HG03442 (cell line): ENCODE measurements at regions not wholly inside any gene's neighbourhood (a gene's known extent, or its start where the extent isn't known, plus 50 kb on each side); places are given as distances from the start of the nearest gene placed in this dataset.

ENCODE experiments used
- ATAC-seq: cut with Tn5 transposase; IDR thresholded peaks from one replicate; pipeline ENCODE4 v1.9.1; 2021; ENCODE audit warnings: mild to moderate bottlenecking, moderate library complexity; ENCODE audit not compliant: unreplicated experiment

- ATAC-seq: no peak
These were observed 331.2 kb downstream of the SLC16A7 start for GRCh38 chr12:59927032-59927431.

DNA sequence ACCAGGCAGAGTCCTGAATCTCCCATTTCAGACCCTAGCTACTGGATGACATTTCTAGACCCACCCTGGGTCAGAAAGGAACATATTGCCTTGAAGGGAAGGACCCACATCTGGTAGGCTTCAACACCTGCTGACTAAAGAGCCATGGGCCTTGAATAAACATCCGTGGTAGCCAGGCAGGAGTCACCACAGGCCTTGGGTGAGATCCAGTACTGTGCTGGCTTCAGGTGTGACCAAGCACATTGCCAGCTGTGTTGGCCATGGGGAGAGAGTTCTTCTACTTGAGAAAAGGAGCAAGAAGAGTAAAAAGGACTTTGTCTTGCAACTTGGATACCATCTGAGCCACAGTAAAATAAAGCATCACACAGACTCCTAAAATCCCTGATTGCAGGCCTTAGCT, 332.6 kb downstream of the SLC16A7 start:
- ATAC-seq: no peak

DNA sequence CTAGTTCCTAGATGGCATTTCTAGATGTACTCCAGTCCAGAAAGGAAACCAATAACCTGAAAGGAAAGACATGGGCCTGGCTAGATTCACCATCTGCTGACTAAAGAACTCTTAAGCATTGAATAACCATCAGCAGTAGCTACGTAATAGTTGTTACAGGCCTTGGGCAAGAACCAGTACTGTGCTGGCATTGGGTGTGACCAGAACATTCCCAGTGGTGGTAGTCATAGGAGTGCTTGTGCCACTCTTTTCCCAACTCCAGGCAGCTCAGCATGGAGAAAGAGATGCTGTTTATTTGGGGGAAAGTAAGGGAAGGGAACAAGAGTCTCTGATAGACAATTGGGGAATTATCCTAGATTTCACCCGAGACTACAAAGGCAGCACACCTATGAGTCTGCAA, 333.3 kb downstream of the SLC16A7 start:
- ATAC-seq: no peak

DNA sequence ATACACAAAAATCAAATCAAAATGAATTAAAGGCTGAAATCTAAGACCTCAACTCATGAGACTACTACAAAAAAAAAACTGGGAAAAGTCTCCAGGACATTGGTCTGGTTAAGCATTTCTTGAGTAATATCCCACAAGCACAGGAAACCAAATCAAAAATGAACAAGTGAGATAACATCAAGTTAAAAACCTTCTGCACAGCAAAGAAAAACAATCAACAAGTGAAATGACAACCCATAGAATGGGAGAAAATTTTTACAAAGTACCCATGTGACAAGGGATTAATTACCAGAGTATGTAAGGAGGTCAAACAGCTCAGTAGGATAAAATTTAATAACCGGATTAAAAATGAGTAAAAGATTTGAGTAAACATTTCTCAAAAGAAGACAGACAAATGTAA, 338.7 kb downstream of the SLC16A7 start:
- no peak for ATAC-seq

DNA sequence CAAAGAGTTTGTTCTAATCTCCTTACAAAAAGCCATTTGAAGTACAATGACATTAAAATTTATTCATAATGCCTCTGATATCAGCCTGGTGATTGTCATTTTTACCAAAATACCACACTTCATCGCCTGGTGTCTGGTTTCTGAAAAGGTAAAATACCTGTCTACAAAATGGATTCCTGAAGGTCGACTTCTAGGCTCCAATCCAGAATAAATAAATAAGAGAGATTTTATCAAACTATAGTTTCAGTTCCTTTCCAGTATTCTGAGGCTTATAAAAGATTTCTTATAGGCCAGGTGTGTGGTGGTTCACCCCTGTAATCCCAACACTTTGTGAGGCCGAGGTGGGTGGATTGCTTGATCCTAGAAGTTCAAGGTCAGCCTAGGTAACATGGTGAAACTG, 340.7 kb downstream of the SLC16A7 start:
- no peak for ATAC-seq

- no peak for ATAC-seq
These were observed 341.3 kb downstream of the SLC16A7 start for GRCh38 chr12:59937148-59937547.

GRCh38 chr12:59938190-59938962, 342.5 kb downstream of the SLC16A7 start:
- no peak for ATAC-seq

GRCh38 chr12:59940631-59941342, 345.0 kb downstream of the SLC16A7 start:
- no peak for ATAC-seq

- ATAC-seq: no peak
These were observed 345.6 kb downstream of the SLC16A7 start for GRCh38 chr12:59941461-59941860.

- no peak for ATAC-seq
These were observed 348.3 kb downstream of the SLC16A7 start for GRCh38 chr12:59944177-59944576.

DNA sequence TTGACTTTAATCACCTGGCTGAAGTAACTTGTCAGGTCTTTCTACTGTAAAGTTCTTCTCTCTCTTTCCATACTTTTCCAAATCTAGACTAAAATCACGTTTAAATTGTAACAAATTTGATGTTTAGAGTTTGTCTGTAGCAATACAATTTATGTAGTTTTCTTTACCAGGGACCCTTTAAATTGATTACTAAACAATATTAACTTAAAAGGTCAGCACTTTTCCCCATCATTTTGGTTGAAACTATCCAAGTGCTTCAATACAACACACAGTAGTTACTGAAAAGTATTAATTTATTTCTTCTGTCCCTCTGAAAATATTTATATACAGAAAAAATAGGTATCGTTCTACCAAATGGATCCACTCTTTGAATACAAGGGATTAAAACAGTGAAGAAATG, 350.8 kb downstream of the SLC16A7 start:
- ATAC-seq: no peak

DNA sequence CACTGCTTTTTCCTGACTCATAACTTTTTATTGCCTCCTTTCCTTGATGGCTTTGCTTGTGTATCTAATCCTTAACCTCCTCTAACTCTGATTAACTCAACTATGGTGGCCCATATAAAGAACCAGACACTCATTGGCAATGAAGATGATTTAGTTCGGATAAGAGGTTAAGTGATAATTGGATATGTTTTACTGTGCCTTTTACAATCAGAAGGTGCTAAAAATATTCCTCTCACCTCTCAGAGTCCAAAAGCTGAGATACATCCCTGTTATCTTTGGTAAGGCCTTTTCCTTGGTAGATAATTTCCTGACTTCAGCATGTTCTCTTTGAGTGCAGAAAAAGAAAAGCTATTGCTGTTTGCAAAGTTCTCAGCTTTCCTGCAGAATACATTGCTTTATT, 367.7 kb downstream of the SLC16A7 start:
- no peak for ATAC-seq

DNA sequence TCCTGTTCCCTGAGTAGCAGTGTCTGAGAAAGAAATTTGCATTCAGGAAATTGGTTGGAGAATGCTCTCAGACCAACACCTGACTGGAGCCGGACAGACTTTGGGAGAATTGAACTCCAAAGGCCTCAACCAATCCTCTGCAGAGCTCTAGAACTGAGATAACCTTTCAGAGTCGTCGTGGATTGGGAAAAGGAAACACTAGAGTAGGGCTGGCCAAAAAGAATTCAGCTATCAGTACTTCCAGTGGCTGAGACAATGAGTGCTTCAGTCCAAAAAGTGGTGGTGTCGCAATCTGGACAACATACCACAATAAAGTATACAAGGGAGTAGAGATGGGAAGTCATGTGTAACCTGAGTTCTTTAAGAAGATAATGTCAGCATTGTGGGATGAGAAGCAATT, 377.1 kb downstream of the SLC16A7 start:
- ATAC-seq: no peak

DNA sequence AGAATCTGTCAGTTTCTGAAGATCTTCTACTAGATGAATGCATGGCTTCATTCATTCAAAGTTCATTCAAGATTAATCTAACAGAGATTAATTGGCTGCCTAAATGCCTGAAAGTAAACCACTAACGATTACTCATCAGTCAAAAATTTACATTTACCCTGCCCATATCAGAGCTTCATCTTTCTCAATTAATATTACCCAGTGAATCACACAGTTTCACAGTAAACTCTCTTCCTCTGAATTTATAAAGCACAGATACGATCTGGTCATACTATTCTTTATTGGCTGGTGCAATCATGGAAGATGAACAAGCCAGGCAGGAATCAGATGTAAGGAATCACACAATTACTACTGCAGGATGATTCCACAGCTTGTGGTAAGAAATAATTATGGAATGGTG, 377.7 kb downstream of the SLC16A7 start:
- ATAC-seq: no peak

- no peak for ATAC-seq
These were observed 381.9 kb downstream of the SLC16A7 start for GRCh38 chr12:59977779-59978178.

GRCh38 chr12:59980476-59980875, 384.6 kb downstream of the SLC16A7 start:
- no peak for ATAC-seq

- ATAC-seq: no peak
These were observed 403.5 kb downstream of the SLC16A7 start for GRCh38 chr12:59999291-59999690.

DNA sequence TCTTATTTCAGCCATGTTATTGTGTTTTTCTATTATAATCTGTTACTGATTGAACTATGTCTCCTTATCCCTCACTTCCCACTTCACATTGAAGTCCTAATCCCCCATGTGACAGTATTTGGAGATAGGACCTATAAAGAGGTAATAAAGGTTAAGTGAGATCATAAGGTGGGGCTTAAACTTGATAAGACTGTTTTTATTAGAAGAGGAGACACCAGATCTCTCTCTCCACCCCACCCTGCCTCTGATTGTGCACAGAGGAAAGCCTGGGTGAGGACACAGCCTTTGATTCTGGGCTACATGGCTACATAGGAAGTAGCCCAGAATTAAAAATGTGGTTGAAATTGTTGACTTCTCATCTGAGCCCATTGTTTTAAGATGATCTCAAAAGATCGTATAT, 414.7 kb downstream of the SLC16A7 start:
- no peak for ATAC-seq

- ATAC-seq: no peak
These were observed 416.8 kb downstream of the SLC16A7 start for GRCh38 chr12:60012659-60013058.

DNA sequence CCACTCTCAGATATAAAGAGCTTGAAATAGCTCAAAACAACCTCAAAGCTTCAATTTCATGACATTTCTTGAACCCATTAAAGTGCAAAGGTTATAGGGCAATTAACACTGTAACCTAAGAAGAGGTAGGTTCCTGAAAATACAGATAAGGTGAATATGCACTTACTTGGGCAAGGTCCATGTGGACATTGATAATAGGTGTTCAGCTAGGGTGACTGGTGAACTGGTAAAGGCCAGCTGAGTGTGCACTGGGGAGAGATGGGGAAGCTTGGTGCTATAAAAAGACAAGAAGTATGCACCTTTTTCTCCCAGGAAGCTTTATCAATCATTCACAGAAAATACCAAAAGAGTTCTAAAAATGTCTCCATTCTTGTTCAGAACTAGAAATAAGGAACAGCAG, 418.6 kb downstream of the SLC16A7 start:
- no peak for ATAC-seq

- ATAC-seq: no peak
These were observed 424.2 kb downstream of the SLC16A7 start for GRCh38 chr12:60020068-60020467.

DNA sequence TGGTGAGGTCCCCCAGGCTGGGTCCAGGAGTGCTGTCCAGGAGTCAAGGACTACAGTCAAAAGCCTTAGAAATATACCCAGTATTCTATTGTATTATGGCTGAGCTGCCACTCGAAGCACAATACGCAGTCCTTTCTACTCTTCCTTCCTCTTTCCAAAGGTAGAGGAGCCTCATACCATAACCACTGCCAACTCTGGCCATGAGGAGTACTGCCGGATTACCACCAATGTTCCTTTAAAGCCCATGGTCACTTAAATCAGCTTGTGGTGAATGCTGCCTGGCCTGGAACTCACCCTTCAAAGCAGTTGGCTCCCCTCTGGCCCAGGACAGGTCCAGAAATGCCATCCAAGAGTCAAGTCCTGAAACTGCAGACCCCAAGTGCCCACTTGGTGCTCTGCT, 425.4 kb downstream of the SLC16A7 start:
- ATAC-seq: no peak

GRCh38 chr12:60027266-60027665, 431.4 kb downstream of the SLC16A7 start:
- no peak for ATAC-seq
